Osteoblast (primary cell): ENCODE measurements at regions not wholly inside any gene's neighbourhood (a gene's known extent, or its start where the extent isn't known, plus 50 kb on each side); places are given as distances from the start of the nearest gene placed in this dataset.
A peak's percentile ranks its signal among the peaks of the same experiment; 100 is the strongest.
"Not testable (repeated sequence)": the region's sequence is repeated elsewhere in the genome, so short reads cannot be mapped to it uniquely, and the experiment has no call there.

Experiments
- DNase-seq: peaks from one replicate; pipeline ENCODE4 v3.0.0; 2011; ENCODE audit warnings: low spot score, mixed read lengths; ENCODE audit not compliant: insufficient read length; ENCODE audit errors: missing footprints
- H2AFZ ChIP-seq: 2 replicates; pipeline ENCODE4 v1.6.0; 2011; ENCODE audit warnings: mild to moderate bottlenecking, low read length
- H3K27ac ChIP-seq: 2 replicates; pipeline ENCODE4 v1.5.1; 2011; ENCODE audit warnings: mild to moderate bottlenecking, low read depth, low read length, moderate library complexity
- H3K27me3 ChIP-seq: 2 replicates; pipeline ENCODE4 v1.6.0; 2012; ENCODE audit warnings: mild to moderate bottlenecking, control low read depth, inconsistent platforms, low read length, moderate library complexity; ENCODE audit not compliant: insufficient read depth
- H3K36me3 ChIP-seq: 2 replicates; pipeline ENCODE4 v1.5.1; 2011; ENCODE audit warnings: mild to moderate bottlenecking, low read length, control low read depth, moderate library complexity; ENCODE audit not compliant: insufficient read depth
- H3K4me1 ChIP-seq: 2 replicates; pipeline ENCODE4 v1.5.1; 2011; ENCODE audit warnings: mild to moderate bottlenecking, low read length, control low read depth, moderate library complexity; ENCODE audit not compliant: insufficient read depth
- H3K4me2 ChIP-seq: 2 replicates; pipeline ENCODE4 v1.6.0; 2011; ENCODE audit warnings: mild to moderate bottlenecking, low read length; ENCODE audit not compliant: insufficient read depth
- H3K4me3 ChIP-seq: fragments of 200-600 bp; sonication (generic); 3 replicates; pipeline ENCODE4 v1.5.1; 2012; ENCODE audit warnings: mild to moderate bottlenecking, low read length, inconsistent platforms; ENCODE audit not compliant: insufficient read depth
- H3K79me2 ChIP-seq: 2 replicates; pipeline ENCODE4 v1.6.0; 2012; ENCODE audit warnings: mild to moderate bottlenecking, low read length, control low read depth, inconsistent platforms; ENCODE audit not compliant: insufficient read depth
- H3K9me3 ChIP-seq: 2 replicates; pipeline ENCODE4 v1.5.1; 2011; ENCODE audit warnings: low read depth, low read length, control low read depth
- H4K20me1 ChIP-seq: 2 replicates; pipeline ENCODE4 v1.6.0; 2012; ENCODE audit warnings: mild to moderate bottlenecking, low read length, control low read depth; ENCODE audit not compliant: insufficient read depth
- CTCF ChIP-seq: IDR thresholded peaks from 2 replicates; pipeline ENCODE4 v1.5.1; 2011; ENCODE audit warnings: mild to moderate bottlenecking, low read depth, low read length, moderate library complexity; ENCODE audit errors: extremely low read depth

GRCh38 chr5:39616131-39616530 lies 191.4 kb upstream of the DAB2 start:
- Histone ChIP-seq H4K20me1 (no peaks in the 10 kb centered on the region), H3K4me2 (no peak overlapping the region), H3K36me3 (no peaks in the 10 kb centered on the region), H3K4me3 (no peak overlapping the region), H2AFZ (peak overlapping the region; percentile 31), H3K9me3 (no peaks in the 10 kb centered on the region), H3K4me1 (peaks cover 7% of the 10 kb centered on the region), H3K27me3 (peaks cover 3% of the 10 kb centered on the region), H3K79me2 (no peaks in the 10 kb centered on the region), H3K27ac (no peak overlapping the region)
- no peak for TF ChIP-seq CTCF
- DNase-seq, result peak; percentile 48

GRCh38 chr5:39611076-39611475 lies 186.3 kb upstream of the DAB2 start:
- H3K9me3 ChIP-seq, H2AFZ ChIP-seq, H3K4me1 ChIP-seq, H3K27me3 ChIP-seq, H3K4me3 ChIP-seq, H3K27ac ChIP-seq, H3K4me2 ChIP-seq, H3K79me2 ChIP-seq, H3K36me3 ChIP-seq, DNase-seq, H4K20me1 ChIP-seq: not testable (repeated sequence)

- Histone ChIP-seq H3K4me2 (no peak overlapping the region), H2AFZ (no peak overlapping the region), H3K9me3 (no peaks in the 10 kb centered on the region), H4K20me1 (no peaks in the 10 kb centered on the region), H3K4me1 (peaks cover 8% of the 10 kb centered on the region), H3K27me3 (no peaks in the 10 kb centered on the region), H3K4me3 (no peak overlapping the region), H3K79me2 (no peaks in the 10 kb centered on the region), H3K27ac (no peak overlapping the region), H3K36me3 (no peaks in the 10 kb centered on the region)
- no peak for TF ChIP-seq CTCF
- peak; percentile 73 for DNase-seq
Observed at GRCh38 chr5:39608024-39608423, 183.2 kb upstream of the DAB2 start.

GRCh38 chr5:39606591-39606990 lies 181.8 kb upstream of the DAB2 start:
- Histone ChIP-seq H3K4me2 (peak overlapping the region; percentile 10), H3K9me3 (no peaks in the 10 kb centered on the region), H2AFZ (no peak overlapping the region), H3K27ac (no peak overlapping the region), H3K36me3 (no peaks in the 10 kb centered on the region), H3K4me3 (no peak overlapping the region), H3K79me2 (no peaks in the 10 kb centered on the region), H3K27me3 (no peaks in the 10 kb centered on the region), H4K20me1 (no peaks in the 10 kb centered on the region), H3K4me1 (peaks cover 8% of the 10 kb centered on the region)
- DNase-seq, result no peak
- no peak for TF ChIP-seq CTCF
